GM12892 (cell line): ENCODE measurements at regions not wholly inside any gene's neighbourhood (a gene's known extent, or its start where the extent isn't known, plus 50 kb on each side); places are given as distances from the start of the nearest gene placed in this dataset.

Experiments used
- POLR2A ChIP-seq: IDR thresholded peaks from 2 replicates; pipeline ENCODE4 v1.6.1; 2011; ENCODE audit warnings: low read depth, low read length, control low read depth
- POLR2AphosphoS5 ChIP-seq: IDR thresholded peaks from 2 replicates; pipeline ENCODE4 v1.6.1; 2011; ENCODE audit warnings: low read depth, low read length, control low read depth
- TAF1 ChIP-seq: IDR thresholded peaks from 2 replicates; pipeline ENCODE4 v1.6.1; 2011; ENCODE audit warnings: low read depth, mild to moderate bottlenecking, control low read depth, low read length, borderline replicate concordance

- TF ChIP-seq POLR2A, result no peak
- no peak for TF ChIP-seq POLR2AphosphoS5
- TF ChIP-seq TAF1, result no peak
Measured at GRCh38 chr10:107740962-107741690, 576.6 kb upstream of the SORCS1 start.
